Hepatocyte (in vitro differentiated cells): ENCODE measurements at regions not wholly inside any gene's neighbourhood (a gene's known extent, or its start where the extent isn't known, plus 50 kb on each side); places are given as distances from the start of the nearest gene placed in this dataset.
"Not testable (repeated sequence)": the region's sequence is repeated elsewhere in the genome, so short reads cannot be mapped to it uniquely, and the experiment has no call there.

Experiments used
- CTCF ChIP-seq: fragments of 200-600 bp; sonication (generic); IDR thresholded peaks from 2 replicates; pipeline ENCODE4 v1.5.1; 2016; ENCODE audit warnings: antibody characterized with exemption, mild to moderate bottlenecking; ENCODE audit not compliant: poor library complexity
- EZH2 ChIP-seq: fragments of 200-600 bp; sonication (generic); IDR thresholded peaks from 2 replicates; pipeline ENCODE4 v1.6.1; 2016; ENCODE audit warnings: antibody characterized with exemption, mild to moderate bottlenecking, borderline replicate concordance
- EZH2phosphoT487 ChIP-seq: fragments of 200-600 bp; sonication (generic); IDR thresholded peaks from one replicate; pipeline ENCODE4 v1.6.1; 2018; ENCODE audit warnings: antibody characterized with exemption, mild to moderate bottlenecking, low read depth, moderate library complexity; ENCODE audit not compliant: unreplicated experiment, severe bottlenecking

DNA sequence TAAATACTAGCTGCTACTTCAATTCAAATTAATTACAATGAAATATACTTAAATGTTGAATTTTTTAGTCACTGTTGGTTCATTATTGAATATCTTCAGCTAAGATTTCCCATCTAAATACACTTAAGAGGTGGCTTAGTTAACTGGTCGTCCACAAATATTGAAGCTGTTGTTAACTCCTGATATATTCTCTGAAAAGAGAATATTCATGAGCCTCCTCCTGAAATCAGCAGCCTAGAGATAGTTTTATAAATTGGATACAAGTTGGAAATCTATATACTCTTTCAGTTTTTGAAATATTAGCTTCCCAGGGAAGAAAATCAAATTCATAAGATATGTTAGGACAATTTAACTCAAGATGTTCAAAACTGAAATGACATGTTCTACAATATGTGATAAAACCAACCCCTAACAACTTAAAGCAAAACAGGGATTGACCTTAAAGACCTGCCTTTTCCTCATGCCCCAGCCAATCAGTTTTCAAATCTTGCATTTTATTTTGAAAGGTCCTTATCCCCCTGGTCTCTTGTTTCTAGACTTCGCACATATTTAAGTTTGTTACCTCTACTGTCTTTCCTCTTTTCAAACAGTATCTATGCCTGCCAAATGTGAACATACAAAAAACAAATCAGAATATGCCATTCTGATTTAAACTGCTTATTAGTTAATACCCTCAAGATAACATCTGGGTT lies 2784.9 kb downstream of the RPIA start:
- TF ChIP-seq CTCF, EZH2phosphoT487, EZH2: not testable (repeated sequence)
